HT1080 (cell line): ENCODE measurements at regions not wholly inside any gene's neighbourhood (a gene's known extent, or its start where the extent isn't known, plus 50 kb on each side); places are given as distances from the start of the nearest gene placed in this dataset.
"Not testable (repeated sequence)": the region's sequence is repeated elsewhere in the genome, so short reads cannot be mapped to it uniquely, and the experiment has no call there.

ENCODE experiments used
- DNase-seq: peaks from one replicate; pipeline ENCODE4 v3.0.0-alpha.2; 2015; ENCODE audit warnings: low read depth

GRCh38 chr14:83042858-83043257, 1509.2 kb upstream of the SEL1L start:
- DNase-seq, result no peak

GRCh38 chr14:83044001-83044400, 1510.3 kb upstream of the SEL1L start:
- DNase-seq, result no peak

GRCh38 chr14:83047059-83047830, 1513.6 kb upstream of the SEL1L start:
- no peak for DNase-seq

GRCh38 chr14:83053022-83053710, 1519.5 kb upstream of the SEL1L start:
- DNase-seq, result no peak

GRCh38 chr14:83058068-83058467, 1524.4 kb upstream of the SEL1L start:
- DNase-seq, result no peak

GRCh38 chr14:83071888-83072501, 1538.3 kb upstream of the SEL1L start:
- DNase-seq, result peak; percentile 56

- no peak for DNase-seq
These were observed 1551.5 kb upstream of the SEL1L start for GRCh38 chr14:83085136-83085535.

GRCh38 chr14:83085725-83086124, 1552.1 kb upstream of the SEL1L start:
- peak; percentile 18 for DNase-seq

GRCh38 chr14:83091991-83092956, 1558.6 kb upstream of the SEL1L start:
- not testable (repeated sequence) for DNase-seq

GRCh38 chr14:83096092-83096491, 1562.4 kb upstream of the SEL1L start:
- DNase-seq, result no peak

- no peak for DNase-seq
These were observed 1568.2 kb upstream of the SEL1L start for GRCh38 chr14:83101846-83102245.

GRCh38 chr14:83118029-83118428, 1584.4 kb upstream of the SEL1L start:
- no peak for DNase-seq

- DNase-seq, result peak; percentile 90
These were observed 1586.5 kb upstream of the SEL1L start for GRCh38 chr14:83120187-83120586.

GRCh38 chr14:83126076-83126475, 1592.4 kb upstream of the SEL1L start:
- DNase-seq, result no peak

- no peak for DNase-seq
These were observed 1595.1 kb upstream of the SEL1L start for GRCh38 chr14:83128783-83129182.

GRCh38 chr14:83129496-83129895, 1595.8 kb upstream of the SEL1L start:
- DNase-seq, result no peak

- DNase-seq, result no peak
These were observed 1600.5 kb upstream of the SEL1L start for GRCh38 chr14:83133981-83134645.

GRCh38 chr14:83140756-83141155, 1607.1 kb upstream of the SEL1L start:
- no peak for DNase-seq

GRCh38 chr14:83147006-83147405, 1613.4 kb upstream of the SEL1L start:
- peak; percentile 26 for DNase-seq

- DNase-seq, result no peak
These were observed 1617.9 kb upstream of the SEL1L start for GRCh38 chr14:83151571-83151970.

GRCh38 chr14:83153081-83153480, 1619.4 kb upstream of the SEL1L start:
- no peak for DNase-seq
